ENCODE measurements at regions not wholly inside any gene's neighbourhood (a gene's known extent, or its start where the extent isn't known, plus 50 kb on each side); places are given as distances from the start of the nearest gene placed in this dataset.
A peak's percentile ranks its signal among the peaks of the same experiment; 100 is the strongest.

- peaks cover 21% of the 10 kb centered on the region for H3K4me1 ChIP-seq (ENCODE audit: control insufficient read depth, insufficient read depth, low read length)
- Mint-ChIP-seq H3K27me3 (ENCODE audit: insufficient read depth) (no peaks in the 10 kb centered on the region), H3K9me3 (no peaks in the 10 kb centered on the region), H3K4me3 (peak overlapping the region; percentile 53), H3K27ac (peak overlapping the region; percentile 56), H3K36me3 (ENCODE audit: low read depth) (no peaks in the 10 kb centered on the region), H3K4me1 (peaks cover 45% of the 10 kb centered on the region)
- H3K36me3 ChIP-seq (ENCODE audit: control insufficient read depth, insufficient read depth, low read length) = no peaks in the 10 kb centered on the region
- H3K9me3 ChIP-seq (ENCODE audit: control insufficient read depth, low read length) = no peaks in the 10 kb centered on the region
- H3K9ac ChIP-seq (ENCODE audit: extremely low read depth, low read length, poor library complexity, severe bottlenecking) = no peak overlapping the region
- no peak overlapping the region for H3K27ac ChIP-seq (ENCODE audit: low read depth, low read length)
- TF ChIP-seq CTCF (conservative IDR thresholded peaks at IDR 0.05) = no peak
- peak overlapping the region; percentile 19 for H3K4me3 ChIP-seq (ENCODE audit: low read length)
- WGBS, 2 experiments (ENCODE audit: insufficient coverage in 1 of 2, insufficient read length in 1 of 2) = 26 to 57% methylated on average over 5 to 21 of the region's 21 CpGs
- DNase-seq = peak; percentile 84
- no peaks in the 10 kb centered on the region for H3K27me3 ChIP-seq (ENCODE audit: control insufficient read depth, insufficient read depth, low read length, poor library complexity, severe bottlenecking)
These were observed 357.2 kb upstream of the FAM241A start for GRCh38 chr4:111788099-111788498.

- no peak for DNase-seq
- no peaks in the 10 kb centered on the region for H3K27me3 Mint-ChIP-seq (ENCODE audit: insufficient read depth)
- H3K4me1 Mint-ChIP-seq = peaks cover 64% of the 10 kb centered on the region
- peaks cover 31% of the 10 kb centered on the region for H3K4me1 ChIP-seq (ENCODE audit: control insufficient read depth, insufficient read depth, low read length)
- no peaks in the 10 kb centered on the region for H3K36me3 ChIP-seq (ENCODE audit: control insufficient read depth, insufficient read depth, low read length)
- H3K27ac Mint-ChIP-seq = no peak overlapping the region
- 93 to 98% methylated on average over 3 to 5 of the region's 5 CpGs for WGBS, 2 experiments (ENCODE audit: insufficient coverage in 1 of 2, insufficient read length in 1 of 2)
- H3K36me3 Mint-ChIP-seq (ENCODE audit: low read depth) = no peaks in the 10 kb centered on the region
- H3K9me3 ChIP-seq (ENCODE audit: control insufficient read depth, low read length) = no peaks in the 10 kb centered on the region
- no peak for TF ChIP-seq CTCF (conservative IDR thresholded peaks at IDR 0.05)
- no peak overlapping the region for H3K9ac ChIP-seq (ENCODE audit: extremely low read depth, low read length, poor library complexity, severe bottlenecking)
- no peak overlapping the region for H3K27ac ChIP-seq (ENCODE audit: low read depth, low read length)
- H3K4me3 Mint-ChIP-seq = no peak overlapping the region
- H3K4me3 ChIP-seq (ENCODE audit: low read length) = no peak overlapping the region
- H3K27me3 ChIP-seq (ENCODE audit: control insufficient read depth, insufficient read depth, low read length, poor library complexity, severe bottlenecking) = no peaks in the 10 kb centered on the region
- H3K9me3 Mint-ChIP-seq = no peaks in the 10 kb centered on the region
These were observed 355.2 kb upstream of the FAM241A start for GRCh38 chr4:111789901-111790640.

- TF ChIP-seq CTCF (conservative IDR thresholded peaks at IDR 0.05) = no peak
- H3K4me1 ChIP-seq (ENCODE audit: control insufficient read depth, insufficient read depth, low read length) = peaks cover 35% of the 10 kb centered on the region
- Mint-ChIP-seq H3K27me3 (ENCODE audit: insufficient read depth) (no peaks in the 10 kb centered on the region), H3K27ac (no peak overlapping the region), H3K4me3 (no peak overlapping the region), H3K9me3 (no peaks in the 10 kb centered on the region), H3K36me3 (ENCODE audit: low read depth) (no peaks in the 10 kb centered on the region), H3K4me1 (peaks cover 77% of the 10 kb centered on the region)
- no peak overlapping the region for H3K9ac ChIP-seq (ENCODE audit: extremely low read depth, low read length, poor library complexity, severe bottlenecking)
- H3K36me3 ChIP-seq (ENCODE audit: control insufficient read depth, insufficient read depth, low read length) = no peaks in the 10 kb centered on the region
- peak overlapping the region; percentile 25 for H3K27ac ChIP-seq (ENCODE audit: low read depth, low read length)
- 78% methylated on average over 1 of the region's 1 CpG; no CpG with 5 or more reads in 1 of the 2 experiments for WGBS, 2 experiments (ENCODE audit: insufficient coverage in 1 of 2, insufficient read length in 1 of 2)
- H3K4me3 ChIP-seq (ENCODE audit: low read length) = no peak overlapping the region
- DNase-seq = no peak
- H3K27me3 ChIP-seq (ENCODE audit: control insufficient read depth, insufficient read depth, low read length, poor library complexity, severe bottlenecking) = no peaks in the 10 kb centered on the region
- H3K9me3 ChIP-seq (ENCODE audit: control insufficient read depth, low read length) = no peaks in the 10 kb centered on the region
These were observed 352.6 kb upstream of the FAM241A start for GRCh38 chr4:111792632-111793031.
